GF-D8 (cell line): ENCODE measurements at regions not wholly inside any gene's neighbourhood (a gene's known extent, or its start where the extent isn't known, plus 50 kb on each side); places are given as distances from the start of the nearest gene placed in this dataset.

Experiments used
- DNase-seq: peaks from one replicate; lab custom pipeline; 2025; lab: John Stamatoyannopoulos, UW

GRCh38 chr20:7516621-7517111 is 423.6 kb downstream of the HAO1 start:
- DNase-seq = no peak

GRCh38 chr20:7520361-7520760 is 419.9 kb downstream of the HAO1 start:
- DNase-seq = no peak

GRCh38 chr20:7523288-7523687 is 417.0 kb downstream of the HAO1 start:
- DNase-seq = no peak

GRCh38 chr20:7540018-7540417 is 400.2 kb downstream of the HAO1 start:
- no peak for DNase-seq

GRCh38 chr20:7540923-7541322 is 399.3 kb downstream of the HAO1 start:
- no peak for DNase-seq

- DNase-seq = no peak
Observed at GRCh38 chr20:7571101-7571500, 369.2 kb downstream of the HAO1 start.

- DNase-seq = no peak
Observed at GRCh38 chr20:7571521-7572055, 368.7 kb downstream of the HAO1 start.

- no peak for DNase-seq
Observed at GRCh38 chr20:7579888-7580287, 360.4 kb downstream of the HAO1 start.

- DNase-seq = no peak
Observed at GRCh38 chr20:7585126-7585679, 355.1 kb downstream of the HAO1 start.

- no peak for DNase-seq
Observed at GRCh38 chr20:7586481-7586880, 353.8 kb downstream of the HAO1 start.

- DNase-seq = no peak
Observed at GRCh38 chr20:7589164-7589563, 351.1 kb downstream of the HAO1 start.

- no peak for DNase-seq
Observed at GRCh38 chr20:7596541-7596940, 343.7 kb downstream of the HAO1 start.

GRCh38 chr20:7601431-7601830 is 338.8 kb downstream of the HAO1 start:
- DNase-seq = no peak

- no peak for DNase-seq
Observed at GRCh38 chr20:7606941-7607340, 333.3 kb downstream of the HAO1 start.

- no peak for DNase-seq
Observed at GRCh38 chr20:7608250-7608649, 332.0 kb downstream of the HAO1 start.

- DNase-seq = no peak
Observed at GRCh38 chr20:7609251-7609650, 331.0 kb downstream of the HAO1 start.

GRCh38 chr20:7610681-7611080 is 329.6 kb downstream of the HAO1 start:
- no peak for DNase-seq

- no peak for DNase-seq
Observed at GRCh38 chr20:7617797-7618196, 322.5 kb downstream of the HAO1 start.

GRCh38 chr20:7622399-7622961 is 317.8 kb downstream of the HAO1 start:
- no peak for DNase-seq

GRCh38 chr20:7624886-7625285 is 315.4 kb downstream of the HAO1 start:
- no peak for DNase-seq

GRCh38 chr20:7627734-7628663 is 312.3 kb downstream of the HAO1 start:
- DNase-seq = no peak

- DNase-seq = no peak
Observed at GRCh38 chr20:7629880-7630279, 310.4 kb downstream of the HAO1 start.

- DNase-seq = no peak
Observed at GRCh38 chr20:7637184-7637583, 303.1 kb downstream of the HAO1 start.
